H9 (cell line): ENCODE measurements at regions not wholly inside any gene's neighbourhood (a gene's known extent, or its start where the extent isn't known, plus 50 kb on each side); places are given as distances from the start of the nearest gene placed in this dataset.

ENCODE experiments used
- DNase-seq: peaks from one replicate; pipeline ENCODE4 v3.0.0-alpha.2; 2017
- H2AFZ ChIP-seq: one replicate; pipeline ENCODE4 v1.6.1; 2013; ENCODE audit warnings: mild to moderate bottlenecking, low read length, control low read depth, moderate library complexity
- H2AK5ac ChIP-seq: 2 replicates; pipeline ENCODE4 v1.6.1; 2013; ENCODE audit warnings: low read length, control low read depth, mixed read lengths; ENCODE audit not compliant: insufficient read length
- H2BK120ac ChIP-seq: one replicate; pipeline ENCODE4 v1.6.1; 2013; ENCODE audit warnings: low read depth, mild to moderate bottlenecking, low read length, control low read depth, inconsistent platforms; ENCODE audit not compliant: poor library complexity, severe bottlenecking
- H2BK12ac ChIP-seq: 2 replicates; pipeline ENCODE4 v1.6.1; 2013; ENCODE audit warnings: low read length, control low read depth, mixed read lengths, low read depth; ENCODE audit not compliant: insufficient read length
- H2BK15ac ChIP-seq: 2 replicates; pipeline ENCODE4 v1.6.1; 2013; ENCODE audit warnings: low read depth, low read length, control low read depth
- H2BK20ac ChIP-seq: one replicate; pipeline ENCODE4 v1.6.1; 2013; ENCODE audit warnings: low read depth, mild to moderate bottlenecking, low read length, control low read depth, inconsistent platforms; ENCODE audit not compliant: poor library complexity, severe bottlenecking
- H2BK5ac ChIP-seq: 2 replicates; pipeline ENCODE4 v1.6.1; 2013; ENCODE audit warnings: low read length, control low read depth, mixed read lengths; ENCODE audit not compliant: insufficient read length
- H3K14ac ChIP-seq: 2 replicates; pipeline ENCODE4 v1.6.1; 2013; ENCODE audit warnings: low read length, control low read depth; ENCODE audit not compliant: insufficient read depth
- H3K18ac ChIP-seq: 2 replicates; pipeline ENCODE4 v1.6.1; 2013; ENCODE audit warnings: low read depth, mild to moderate bottlenecking, mixed read lengths, low read length, control low read depth; ENCODE audit not compliant: insufficient read length
- H3K23ac ChIP-seq: 2 replicates; pipeline ENCODE4 v1.6.1; 2013; ENCODE audit warnings: low read length, control low read depth, mixed read lengths, low read depth; ENCODE audit not compliant: insufficient read length
- H3K23me2 ChIP-seq: 2 replicates; pipeline ENCODE4 v1.6.1; 2013; ENCODE audit warnings: low read depth, mild to moderate bottlenecking, mixed read lengths, low read length, control low read depth; ENCODE audit not compliant: insufficient read length, poor library complexity, severe bottlenecking
- H3K27ac ChIP-seq: 2 replicates; pipeline ENCODE4 v1.5.1; 2013; ENCODE audit warnings: low read length, control low read depth, mixed read lengths, low read depth; ENCODE audit not compliant: insufficient read length
- H3K27me3 ChIP-seq: 2 replicates; pipeline ENCODE4 v1.6.1; 2013; ENCODE audit warnings: low read length, control low read depth, inconsistent platforms; ENCODE audit not compliant: insufficient read depth
- H3K4ac ChIP-seq: 2 replicates; pipeline ENCODE4 v1.6.1; 2013; ENCODE audit warnings: low read depth, mild to moderate bottlenecking, control low read depth, inconsistent platforms, low read length, moderate library complexity
- H3K4me1 ChIP-seq: 2 replicates; pipeline ENCODE4 v1.6.1; 2013; ENCODE audit warnings: low read length, control low read depth, inconsistent platforms; ENCODE audit not compliant: insufficient read depth
- H3K4me2 ChIP-seq: 2 replicates; pipeline ENCODE4 v1.6.1; 2013; ENCODE audit warnings: low read length, control low read depth, mixed read lengths; ENCODE audit not compliant: insufficient read length, insufficient read depth
- H3K56ac ChIP-seq: 2 replicates; pipeline ENCODE4 v1.6.1; 2013; ENCODE audit warnings: low read depth, mild to moderate bottlenecking, mixed read lengths, low read length, control low read depth; ENCODE audit not compliant: insufficient read length
- H3K79me1 ChIP-seq: 2 replicates; pipeline ENCODE4 v1.6.1; 2013; ENCODE audit warnings: low read depth, mild to moderate bottlenecking, moderate library complexity, low read length, control low read depth, inconsistent platforms; ENCODE audit not compliant: insufficient read depth, poor library complexity, severe bottlenecking
- H3K79me2 ChIP-seq: 2 replicates; pipeline ENCODE4 v1.6.1; 2013; ENCODE audit warnings: low read length, control low read depth, inconsistent platforms; ENCODE audit not compliant: insufficient read depth
- H3K9ac ChIP-seq: 2 replicates; pipeline ENCODE4 v1.6.1; 2013; ENCODE audit warnings: low read length, control low read depth, mixed read lengths; ENCODE audit not compliant: insufficient read length; ENCODE audit errors: extremely low read depth
- H3K9me3 ChIP-seq: one replicate; pipeline ENCODE4 v1.6.1; 2013; ENCODE audit warnings: low read depth, low read length, inconsistent platforms; ENCODE audit not compliant: control insufficient read depth
- H3T11ph ChIP-seq: one replicate; pipeline ENCODE4 v1.6.1; 2013; ENCODE audit warnings: mild to moderate bottlenecking, low read length, control low read depth, inconsistent platforms
- H4K20me1 ChIP-seq: one replicate; pipeline ENCODE4 v1.6.1; 2013; ENCODE audit not compliant: control insufficient read depth, insufficient read length, insufficient read depth
- H4K5ac ChIP-seq: 2 replicates; pipeline ENCODE4 v1.6.1; 2013; ENCODE audit warnings: low read depth, mild to moderate bottlenecking, mixed read lengths, low read length, control low read depth; ENCODE audit not compliant: insufficient read length
- H4K8ac ChIP-seq: replicated peaks from 2 replicates; pipeline ENCODE4 v1.6.1; 2013; ENCODE audit warnings: low read length, control low read depth, mixed read lengths, low read depth; ENCODE audit not compliant: insufficient read length
- H4K91ac ChIP-seq: 2 replicates; pipeline ENCODE4 v1.6.1; 2013; ENCODE audit warnings: low read depth, mild to moderate bottlenecking, moderate library complexity, mixed read lengths, low read length, control low read depth; ENCODE audit not compliant: insufficient read length
- H3K27ac Mint-ChIP-seq, 3 experiments: 2 replicates in 2 of 3; 3 replicates in 1 of 3; pipeline ENCODE4 v1.8.0; 2020 to 2021; ENCODE audit warnings: mixed read lengths in 3 of 3, mild to moderate bottlenecking in 1 of 3, moderate library complexity in 1 of 3
- H3K27me3 Mint-ChIP-seq: 2 replicates; pipeline ENCODE4 v1.8.0; 2021; ENCODE audit warnings: low read depth, mild to moderate bottlenecking, moderate library complexity, mixed read lengths
- H3K36me3 Mint-ChIP-seq, 3 experiments: 2 replicates in 2 of 3; 3 replicates in 1 of 3; pipeline ENCODE4 v1.8.0; 2020 to 2021; ENCODE audit warnings: low read depth in 3 of 3, mixed read lengths in 3 of 3; ENCODE audit not compliant: insufficient read depth in 1 of 3
- H3K4me1 Mint-ChIP-seq, 2 experiments: 2 replicates each; pipeline ENCODE4 v1.8.0; 2020; ENCODE audit warnings: mixed read lengths in 2 of 2
- H3K4me3 Mint-ChIP-seq, 2 experiments: 2 replicates in 1 of 2; 3 replicates in 1 of 2; pipeline ENCODE4 v1.8.0; 2020 to 2021; ENCODE audit warnings: mild to moderate bottlenecking in 2 of 2, mixed read lengths in 2 of 2, moderate library complexity in 1 of 2
- H3K9me3 Mint-ChIP-seq, 2 experiments: 2 replicates in 1 of 2; 3 replicates in 1 of 2; pipeline ENCODE4 v1.8.0; 2020; ENCODE audit warnings: mild to moderate bottlenecking in 2 of 2, mixed read lengths in 2 of 2, moderate library complexity in 1 of 2
- WGBS: extraction: QIAGEN DNeasy Blood & Tissue Kit; methylation state at CpG from one replicate; pipeline ENCODE4 v1.1.7; 2013; ENCODE audit warnings: missing lambda C conversion rate, low lambda C conversion rate, mixed read lengths; ENCODE audit not compliant: insufficient read length; ENCODE audit errors: extremely low coverage; 5-methylcytosine and 5-hydroxymethylcytosine counted together
- TF ChIP-seq, protein P1 (sequence below): fragments of 200-600 bp; sonication (generic); conservative IDR thresholded peaks from 3 replicates; pipeline ENCODE4 v1.8.0; 2021; ENCODE audit warnings: antibody characterized with exemption, mild to moderate bottlenecking

DNA sequence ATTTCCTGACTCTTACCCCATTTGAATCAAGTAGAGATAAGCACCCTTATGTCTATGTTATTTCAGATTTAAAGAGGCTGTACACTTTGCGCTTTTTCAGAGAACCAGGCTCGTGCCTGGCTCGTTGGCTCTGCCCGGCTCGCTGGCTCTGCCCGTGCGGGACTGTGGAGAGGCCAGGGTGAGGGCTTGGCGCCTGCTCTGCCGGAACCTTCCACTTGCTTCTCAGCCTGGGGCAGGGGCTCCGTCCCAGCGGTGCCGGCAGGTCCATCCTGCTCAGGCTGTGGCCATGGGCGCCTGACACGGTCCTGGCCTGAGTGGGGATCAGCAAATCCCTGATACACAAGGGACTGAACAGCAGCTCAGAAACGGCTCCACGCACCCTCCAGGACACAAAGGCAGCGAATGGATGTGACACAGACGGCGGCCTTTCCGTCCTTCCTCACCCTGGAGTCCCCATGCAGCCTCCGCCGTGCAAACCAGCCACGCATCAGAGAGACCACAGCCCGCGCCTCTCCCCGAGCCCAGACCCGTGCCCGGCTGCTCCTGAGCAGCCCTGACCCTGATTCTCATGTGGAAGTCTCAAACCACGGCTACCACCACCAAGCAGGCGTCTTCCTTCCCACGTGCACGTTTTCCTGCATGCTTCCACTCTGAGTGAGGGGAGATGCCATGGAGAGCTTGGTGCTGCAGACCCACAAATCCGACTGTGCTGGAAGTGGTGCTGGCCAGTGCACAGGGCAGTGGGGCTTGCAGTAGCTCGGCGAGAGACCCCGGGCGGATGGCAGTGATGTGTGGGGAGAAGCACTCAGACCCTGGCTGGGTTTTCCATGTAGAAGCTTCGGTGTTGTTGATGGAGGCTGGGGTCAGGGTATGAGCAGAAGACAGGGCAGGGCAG lies 233.9 kb downstream of the ERMARD start:
- Mint-ChIP-seq H3K27me3 (no peaks in the 10 kb centered on the region; the same call in 1 of the 2 replicates), H3K9me3 (no peaks in the 10 kb centered on the region), H3K27ac (no peak overlapping the region; a peak in 1 of 7 replicates), H3K36me3 (no peaks in the 10 kb centered on the region), H3K4me1 (peaks cover 4 to 7% of the 10 kb centered on the region in 2 experiments; a peak in 2 of 4 replicates), H3K4me3 (no peak overlapping the region)
- Histone ChIP-seq H2BK5ac (no peak overlapping the region), H3T11ph (no peak overlapping the region), H2AFZ (no peak overlapping the region), H3K23me2 (no peaks in the 10 kb centered on the region), H3K9ac (no peak overlapping the region), H3K9me3 (no peaks in the 10 kb centered on the region), H3K4me2 (no peak overlapping the region), H3K56ac (no peak overlapping the region), H3K4me1 (no peaks in the 10 kb centered on the region), H4K20me1 (no peaks in the 10 kb centered on the region), H2AK5ac (no peak overlapping the region), H2BK20ac (no peak overlapping the region), H3K27ac (no peak overlapping the region), H3K4ac (no peak overlapping the region), H3K79me2 (no peaks in the 10 kb centered on the region), H4K91ac (no peak overlapping the region), H4K5ac (no peak overlapping the region), H2BK120ac (no peak overlapping the region), H2BK15ac (no peak overlapping the region), H4K8ac (no peak overlapping the region), H3K18ac (no peak overlapping the region), H3K79me1 (no peaks in the 10 kb centered on the region), H3K27me3 (no peaks in the 10 kb centered on the region), H3K14ac (no peak overlapping the region; the same call in 1 of the 2 replicates), H2BK12ac (no peak overlapping the region), H3K23ac (no peak overlapping the region)
- no peak for DNase-seq
- TF ChIP-seq, protein P1, sequence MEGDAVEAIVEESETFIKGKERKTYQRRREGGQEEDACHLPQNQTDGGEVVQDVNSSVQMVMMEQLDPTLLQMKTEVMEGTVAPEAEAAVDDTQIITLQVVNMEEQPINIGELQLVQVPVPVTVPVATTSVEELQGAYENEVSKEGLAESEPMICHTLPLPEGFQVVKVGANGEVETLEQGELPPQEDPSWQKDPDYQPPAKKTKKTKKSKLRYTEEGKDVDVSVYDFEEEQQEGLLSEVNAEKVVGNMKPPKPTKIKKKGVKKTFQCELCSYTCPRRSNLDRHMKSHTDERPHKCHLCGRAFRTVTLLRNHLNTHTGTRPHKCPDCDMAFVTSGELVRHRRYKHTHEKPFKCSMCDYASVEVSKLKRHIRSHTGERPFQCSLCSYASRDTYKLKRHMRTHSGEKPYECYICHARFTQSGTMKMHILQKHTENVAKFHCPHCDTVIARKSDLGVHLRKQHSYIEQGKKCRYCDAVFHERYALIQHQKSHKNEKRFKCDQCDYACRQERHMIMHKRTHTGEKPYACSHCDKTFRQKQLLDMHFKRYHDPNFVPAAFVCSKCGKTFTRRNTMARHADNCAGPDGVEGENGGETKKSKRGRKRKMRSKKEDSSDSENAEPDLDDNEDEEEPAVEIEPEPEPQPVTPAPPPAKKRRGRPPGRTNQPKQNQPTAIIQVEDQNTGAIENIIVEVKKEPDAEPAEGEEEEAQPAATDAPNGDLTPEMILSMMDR: no peak
- WGBS: no CpG with 5 or more reads among the region's 38 CpGs
